ENCODE measurements at regions not wholly inside any gene's neighbourhood (a gene's known extent, or its start where the extent isn't known, plus 50 kb on each side); places are given as distances from the start of the nearest gene placed in this dataset.

DNA sequence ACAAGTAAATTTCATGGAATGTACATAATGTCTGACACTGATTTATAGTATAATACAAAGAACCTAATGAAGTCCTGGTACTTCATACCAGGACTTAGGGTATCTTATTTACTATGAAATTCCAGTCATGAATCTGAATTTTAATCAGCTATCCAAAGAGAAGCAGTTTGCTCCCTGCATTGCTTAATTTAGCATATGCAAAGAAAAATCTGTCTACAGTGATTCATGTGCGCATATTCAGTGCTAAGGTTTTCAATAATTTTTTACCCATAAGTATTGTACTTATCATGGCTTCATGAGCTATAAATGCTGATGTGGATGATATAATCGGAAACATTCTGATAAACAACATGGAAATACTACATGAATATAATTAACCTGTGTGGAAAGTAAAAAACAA is 185.6 kb upstream of the ARHGAP42 start:
- TF ChIP-seq, protein P1, sequence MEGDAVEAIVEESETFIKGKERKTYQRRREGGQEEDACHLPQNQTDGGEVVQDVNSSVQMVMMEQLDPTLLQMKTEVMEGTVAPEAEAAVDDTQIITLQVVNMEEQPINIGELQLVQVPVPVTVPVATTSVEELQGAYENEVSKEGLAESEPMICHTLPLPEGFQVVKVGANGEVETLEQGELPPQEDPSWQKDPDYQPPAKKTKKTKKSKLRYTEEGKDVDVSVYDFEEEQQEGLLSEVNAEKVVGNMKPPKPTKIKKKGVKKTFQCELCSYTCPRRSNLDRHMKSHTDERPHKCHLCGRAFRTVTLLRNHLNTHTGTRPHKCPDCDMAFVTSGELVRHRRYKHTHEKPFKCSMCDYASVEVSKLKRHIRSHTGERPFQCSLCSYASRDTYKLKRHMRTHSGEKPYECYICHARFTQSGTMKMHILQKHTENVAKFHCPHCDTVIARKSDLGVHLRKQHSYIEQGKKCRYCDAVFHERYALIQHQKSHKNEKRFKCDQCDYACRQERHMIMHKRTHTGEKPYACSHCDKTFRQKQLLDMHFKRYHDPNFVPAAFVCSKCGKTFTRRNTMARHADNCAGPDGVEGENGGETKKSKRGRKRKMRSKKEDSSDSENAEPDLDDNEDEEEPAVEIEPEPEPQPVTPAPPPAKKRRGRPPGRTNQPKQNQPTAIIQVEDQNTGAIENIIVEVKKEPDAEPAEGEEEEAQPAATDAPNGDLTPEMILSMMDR (IDR thresholded peaks at IDR 0.05), result no peak

DNA sequence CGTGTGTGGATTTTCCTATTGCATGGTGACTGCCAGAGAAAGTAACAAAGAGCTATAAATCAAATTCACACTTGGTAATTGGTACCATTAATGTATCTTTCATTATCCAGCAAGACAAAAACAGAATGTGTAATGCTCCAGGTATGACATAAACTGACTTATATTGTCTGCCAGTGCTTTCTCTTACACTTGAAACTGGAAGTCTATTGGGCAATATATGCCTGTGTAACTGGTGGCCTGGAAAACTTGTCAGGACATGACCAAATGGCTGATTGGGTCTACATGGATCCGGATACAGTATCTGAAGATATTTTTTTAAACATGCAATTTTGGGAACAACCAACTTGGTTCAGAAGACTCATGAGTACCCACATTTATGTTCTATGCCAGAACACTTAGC is 174.6 kb upstream of the ARHGAP42 start:
- TF ChIP-seq, protein P1 (IDR thresholded peaks at IDR 0.05), result no peak

DNA sequence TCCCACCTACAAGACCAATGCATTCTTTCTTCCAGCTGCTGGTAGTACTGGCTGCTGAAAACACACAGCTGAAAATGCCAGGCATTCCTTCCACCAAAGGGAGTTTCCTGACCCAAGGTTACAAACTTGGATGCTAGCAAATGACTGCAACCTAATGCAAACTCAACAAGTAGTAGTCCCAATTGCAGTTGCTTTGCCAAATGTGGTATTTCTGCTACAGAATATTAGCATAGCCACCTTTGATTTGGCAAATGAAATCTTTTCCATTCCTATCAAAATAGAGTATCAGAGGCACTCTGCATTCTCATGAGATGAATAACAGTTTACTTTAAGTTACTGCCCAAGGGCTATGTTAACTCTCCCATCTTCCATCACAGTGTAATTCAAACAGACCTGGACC is 172.0 kb upstream of the ARHGAP42 start:
- TF ChIP-seq, protein P1 (IDR thresholded peaks at IDR 0.05), result no peak

DNA sequence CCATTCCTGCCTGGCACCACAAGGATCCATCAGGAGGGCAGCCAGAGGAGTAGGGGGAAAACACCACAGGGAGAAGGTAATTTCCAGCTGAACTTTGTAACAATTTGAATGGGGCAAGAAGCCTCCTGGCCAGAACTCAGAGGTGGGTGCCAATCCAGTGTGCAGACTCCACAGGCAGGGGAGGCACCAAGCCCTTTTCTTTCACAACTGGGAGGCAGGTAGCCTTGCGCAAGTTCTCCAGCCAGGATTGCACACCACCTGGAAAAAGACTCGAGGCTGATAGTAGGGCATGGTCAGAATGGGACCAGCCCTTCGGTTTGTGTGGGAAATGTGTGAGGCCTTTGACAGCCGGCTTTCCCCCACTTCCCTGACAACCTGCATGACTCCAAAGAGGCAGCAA is 161.9 kb upstream of the ARHGAP42 start:
- TF ChIP-seq, protein P1 (IDR thresholded peaks at IDR 0.05), result no peak

DNA sequence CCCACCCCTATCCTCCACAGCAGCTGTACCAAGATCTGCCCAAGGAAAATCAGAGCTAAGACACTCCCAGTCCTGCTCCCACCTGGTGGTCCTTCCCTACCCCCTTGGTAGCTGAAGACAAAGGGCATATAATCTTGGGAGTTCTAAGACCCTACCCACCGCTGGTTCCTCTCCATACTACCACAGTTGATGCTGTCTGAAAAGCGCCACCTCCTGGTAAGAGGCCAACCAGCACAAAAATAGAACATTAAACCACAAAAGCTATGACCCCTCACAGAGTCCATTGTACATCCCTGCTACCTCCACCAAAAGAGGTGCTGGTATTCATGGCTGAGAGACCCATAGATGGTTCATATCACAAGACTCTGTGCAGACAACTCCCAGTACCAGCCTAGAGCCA is 161.5 kb upstream of the ARHGAP42 start:
- TF ChIP-seq, protein P1 (IDR thresholded peaks at IDR 0.05), result peak; percentile 63

DNA sequence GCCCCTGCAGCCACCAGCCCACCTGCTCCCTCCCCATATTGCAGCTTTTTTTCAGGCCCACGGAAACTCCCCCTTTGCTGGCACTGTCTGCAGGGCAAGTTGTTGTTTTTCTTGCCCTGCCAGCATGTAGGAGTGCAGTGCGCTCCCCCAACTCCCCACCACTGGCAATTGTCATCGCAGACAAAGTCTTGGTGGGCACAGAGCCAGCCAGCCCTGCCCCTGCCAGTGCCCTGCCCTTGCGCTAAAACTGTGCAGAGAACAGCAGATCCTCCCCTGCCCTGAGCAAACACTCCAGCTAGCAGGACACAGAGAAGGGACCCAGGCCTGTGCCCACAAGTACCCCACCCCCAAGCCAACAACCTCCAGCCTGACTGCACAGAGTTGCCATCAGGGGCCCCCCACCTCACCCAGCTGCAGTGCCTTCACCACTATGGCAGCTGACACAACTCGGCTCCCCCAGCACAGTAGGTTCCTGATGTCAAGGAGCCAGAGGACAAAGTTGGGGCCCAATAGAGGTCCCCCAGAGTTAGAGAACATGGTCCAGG is 158.1 kb upstream of the ARHGAP42 start:
- TF ChIP-seq, protein P1 (IDR thresholded peaks at IDR 0.05), result no peak

DNA sequence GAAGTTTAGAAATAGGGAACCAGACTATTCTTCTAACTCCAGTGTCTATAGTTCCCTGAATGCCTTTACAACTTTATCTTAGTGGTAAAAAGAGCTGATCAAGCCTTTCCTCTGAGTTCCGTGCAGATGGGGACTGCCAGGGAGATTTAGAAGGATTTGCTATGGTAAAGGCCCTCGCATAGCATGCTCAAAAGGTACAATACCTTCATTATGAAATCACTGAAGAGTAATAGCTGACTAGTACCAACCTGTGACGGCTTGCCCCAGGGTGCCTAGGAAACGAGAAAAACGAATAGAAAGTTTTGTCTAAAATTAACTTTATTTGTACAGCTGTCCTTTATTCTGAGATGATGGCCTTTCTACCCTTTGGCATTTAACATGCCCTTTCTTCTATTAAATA is 150.1 kb upstream of the ARHGAP42 start:
- TF ChIP-seq, protein P1 (IDR thresholded peaks at IDR 0.05), result no peak

DNA sequence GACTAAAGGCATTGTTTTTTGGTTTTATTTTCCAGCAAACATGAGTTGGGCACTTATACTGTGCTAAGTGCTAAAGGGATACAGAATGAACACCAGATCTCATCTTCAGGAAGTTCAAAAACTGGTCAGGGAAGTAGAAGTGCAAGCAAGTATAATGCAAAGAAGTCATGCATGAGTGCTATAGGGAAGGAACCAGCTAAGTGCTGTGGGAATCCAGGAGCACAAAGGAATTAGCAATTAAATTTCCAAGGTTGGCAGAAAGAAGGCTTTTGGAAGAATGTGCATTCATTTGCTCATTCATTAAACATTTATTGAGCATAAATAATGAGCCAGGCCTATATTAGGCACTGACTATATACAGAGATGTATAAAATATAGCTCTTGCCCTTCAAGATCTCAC is 143.7 kb upstream of the ARHGAP42 start:
- TF ChIP-seq, protein P1 (IDR thresholded peaks at IDR 0.05), result no peak

All from LNCAP (cell line).